HTERT RPE-1 (cell line): ENCODE measurements at regions not wholly inside any gene's neighbourhood (a gene's known extent, or its start where the extent isn't known, plus 50 kb on each side); places are given as distances from the start of the nearest gene placed in this dataset.

Source experiments
- in situ Hi-C: fragments of 300-500 bp; cut with MboI; formaldehyde crosslinking; loops from 4 replicates; pipeline ENCODE4 v1.14.3; 2020; ENCODE audit warnings: low sequenced_read_pairs

GRCh38 chr11:19447150-19447566 is 206.4 kb upstream of the E2F8 start:
- in situ Hi-C loops: no loop called here

GRCh38 chr11:19445771-19446170 is 205.0 kb upstream of the E2F8 start:
- in situ Hi-C loops: no loop called here

GRCh38 chr11:19444231-19444630 is 203.5 kb upstream of the E2F8 start:
- in situ Hi-C loops: no loop called here

GRCh38 chr11:19442554-19442910 is 201.8 kb upstream of the E2F8 start:
- in situ Hi-C loops: no loop called here

GRCh38 chr11:19441752-19442553 is 201.2 kb upstream of the E2F8 start:
- in situ Hi-C loops: no loop called here

DNA sequence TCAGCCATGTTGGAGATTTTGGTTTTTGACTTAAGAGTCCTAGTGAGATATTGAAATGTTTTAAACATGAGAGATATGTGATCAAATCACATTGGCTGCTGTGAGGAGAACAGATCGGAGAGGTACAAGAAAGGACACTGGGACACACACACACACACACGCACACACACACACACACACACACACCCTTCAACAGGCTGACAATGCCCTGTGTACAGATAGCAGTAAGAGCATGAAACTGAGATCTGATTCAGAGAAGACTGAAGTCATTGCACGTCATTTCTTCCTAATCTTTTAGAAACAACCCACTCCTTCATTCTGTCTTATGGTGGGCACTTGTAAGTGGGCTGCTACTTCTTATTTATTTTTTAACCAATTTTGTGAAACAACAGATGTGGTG is 200.5 kb upstream of the E2F8 start:
- in situ Hi-C loops: no loop called here

DNA sequence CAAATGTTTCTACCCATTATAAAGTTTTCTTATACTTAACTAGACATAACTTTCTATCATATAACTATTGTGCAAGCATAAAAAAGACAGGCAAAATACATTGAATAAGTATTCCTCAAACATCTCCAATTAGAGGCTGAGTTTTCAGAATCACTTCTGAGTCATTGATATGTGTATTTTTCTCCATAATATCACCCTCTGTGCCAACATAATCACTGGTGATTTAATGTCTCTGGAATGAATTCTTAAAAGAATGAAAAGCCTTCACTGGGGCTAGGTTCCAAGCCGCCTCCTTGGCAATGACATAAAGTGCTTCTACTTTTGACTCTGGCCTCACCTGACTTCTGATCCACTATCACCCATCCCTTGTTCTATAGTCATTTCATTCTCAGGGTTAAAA is 197.0 kb upstream of the E2F8 start:
- in situ Hi-C loops: no loop called here

DNA sequence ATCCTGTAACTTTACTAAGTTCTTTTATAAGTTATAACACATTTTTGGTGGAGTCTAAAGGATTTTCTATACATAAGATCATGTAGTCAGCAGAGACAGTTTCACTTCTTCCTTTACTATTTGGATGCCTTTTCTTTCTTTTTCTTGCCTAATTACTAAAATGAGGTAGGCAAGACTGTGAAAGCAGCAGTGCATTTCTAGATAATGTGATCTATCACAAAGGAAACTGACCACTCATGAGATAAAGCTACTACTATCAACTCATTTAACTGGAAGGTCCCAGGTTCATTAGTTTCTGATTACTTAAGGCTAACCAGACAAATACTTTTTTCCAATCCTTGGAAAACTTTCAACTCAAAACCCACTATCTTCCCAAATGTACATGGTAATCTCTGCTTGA is 196.2 kb upstream of the E2F8 start:
- in situ Hi-C loops: no loop called here

DNA sequence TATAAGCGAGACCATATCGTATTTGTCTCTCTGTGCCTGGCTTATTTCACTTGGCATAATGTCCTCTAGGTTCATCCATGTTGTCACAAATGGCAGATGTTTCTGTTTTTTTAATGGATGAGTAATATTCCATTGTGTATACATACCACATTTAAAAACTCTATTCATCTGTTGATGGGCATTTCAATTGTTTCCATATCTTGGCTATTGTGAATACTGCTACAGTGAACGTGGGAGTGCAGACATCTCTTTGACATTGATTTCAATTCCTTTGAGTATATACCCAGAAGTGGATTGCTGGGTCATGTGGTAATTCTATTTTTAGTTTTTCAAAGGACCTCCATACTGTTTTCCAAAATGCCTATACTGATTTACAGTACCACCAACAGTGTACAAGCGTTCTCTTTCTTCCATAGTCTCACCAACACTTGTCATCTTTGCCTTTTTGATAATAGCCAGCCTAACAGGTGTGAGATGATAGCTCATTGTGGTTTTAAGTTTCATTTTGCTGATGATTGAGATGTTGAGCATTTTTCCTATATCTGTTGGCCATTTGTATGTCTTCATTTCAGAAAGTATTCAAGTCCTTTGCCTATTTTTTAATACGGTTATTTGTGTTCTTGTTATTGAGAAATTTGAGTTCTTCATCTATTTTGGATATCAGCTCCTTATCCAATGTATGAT is 194.7 kb upstream of the E2F8 start:
- in situ Hi-C loops: no loop called here

DNA sequence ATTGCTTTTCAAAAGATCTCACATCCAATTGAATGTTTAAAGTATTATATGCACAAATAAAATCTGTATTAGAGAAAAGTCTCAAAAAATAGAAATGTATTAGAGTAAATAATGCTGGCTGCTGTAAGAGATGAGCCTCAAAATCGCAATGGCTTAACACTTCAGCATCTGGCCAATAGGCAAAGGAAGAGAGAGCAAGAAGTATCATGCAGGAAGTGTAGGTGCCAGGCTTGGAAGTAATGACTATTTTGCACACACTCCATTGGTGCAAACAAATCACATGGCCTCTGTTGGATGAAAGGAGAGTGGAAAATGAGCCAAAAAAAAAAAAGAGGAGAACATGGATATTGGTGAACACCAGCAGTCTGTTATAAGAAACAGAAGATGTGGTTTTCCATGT is 193.0 kb upstream of the E2F8 start:
- in situ Hi-C loops: no loop called here

DNA sequence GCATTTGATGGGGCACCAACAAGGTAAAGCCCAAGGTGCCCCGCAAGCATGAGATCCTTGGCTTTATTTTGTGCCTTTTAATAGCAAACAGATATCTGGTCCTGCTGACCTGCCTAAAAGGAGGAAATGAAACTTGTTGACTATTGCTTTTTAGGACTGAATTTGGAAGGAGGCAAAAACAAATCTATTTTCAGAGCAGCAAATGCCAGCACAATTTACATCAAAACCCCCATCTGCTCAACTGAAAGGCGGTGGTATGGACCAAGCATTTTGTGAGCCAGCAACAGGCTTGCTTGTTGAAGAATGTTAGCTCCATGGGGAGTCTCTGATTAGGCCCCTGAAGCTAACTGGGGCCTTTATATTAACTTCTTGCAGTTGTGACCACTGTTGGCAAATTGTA is 192.6 kb upstream of the E2F8 start:
- in situ Hi-C loops: no loop called here

DNA sequence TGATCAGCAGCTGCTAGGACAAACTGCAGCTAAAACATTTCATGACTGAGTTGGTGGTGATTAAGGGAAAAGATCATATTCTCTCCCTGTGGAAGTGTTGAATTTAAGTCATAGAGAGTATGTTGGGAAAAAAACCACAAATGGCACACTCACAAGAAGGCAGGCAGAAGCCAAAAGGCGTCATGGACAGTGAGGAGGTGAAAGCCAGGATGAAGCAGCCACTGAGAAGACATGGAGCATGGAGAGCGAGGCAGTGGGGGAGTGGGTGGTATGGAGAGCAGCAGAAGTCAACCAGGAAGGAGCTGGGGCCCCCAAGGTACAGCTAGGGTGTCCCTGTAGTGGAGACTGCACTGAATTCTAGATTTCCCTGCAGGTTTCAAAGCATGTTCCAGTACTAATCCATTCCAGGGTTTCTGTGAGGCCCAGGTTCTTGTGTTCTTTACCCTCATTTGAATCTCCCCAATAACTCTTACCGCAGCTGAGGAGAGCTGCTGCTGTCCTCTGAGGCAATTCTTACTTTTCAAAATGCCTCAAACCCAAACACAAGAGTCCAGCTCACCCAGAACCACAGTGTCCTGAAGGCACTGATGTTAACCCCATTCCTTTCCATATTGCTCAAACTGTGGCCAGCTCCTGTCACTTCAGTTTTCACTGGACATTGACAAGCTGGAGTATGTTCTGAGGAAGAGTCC is 191.8 kb upstream of the E2F8 start:
- in situ Hi-C loops: no loop called here

- in situ Hi-C loops: no loop called here
Observed at GRCh38 chr11:19430754-19431398, 190.1 kb upstream of the E2F8 start.

- in situ Hi-C loops: no loop called here
Observed at GRCh38 chr11:19430346-19430745, 189.6 kb upstream of the E2F8 start.

DNA sequence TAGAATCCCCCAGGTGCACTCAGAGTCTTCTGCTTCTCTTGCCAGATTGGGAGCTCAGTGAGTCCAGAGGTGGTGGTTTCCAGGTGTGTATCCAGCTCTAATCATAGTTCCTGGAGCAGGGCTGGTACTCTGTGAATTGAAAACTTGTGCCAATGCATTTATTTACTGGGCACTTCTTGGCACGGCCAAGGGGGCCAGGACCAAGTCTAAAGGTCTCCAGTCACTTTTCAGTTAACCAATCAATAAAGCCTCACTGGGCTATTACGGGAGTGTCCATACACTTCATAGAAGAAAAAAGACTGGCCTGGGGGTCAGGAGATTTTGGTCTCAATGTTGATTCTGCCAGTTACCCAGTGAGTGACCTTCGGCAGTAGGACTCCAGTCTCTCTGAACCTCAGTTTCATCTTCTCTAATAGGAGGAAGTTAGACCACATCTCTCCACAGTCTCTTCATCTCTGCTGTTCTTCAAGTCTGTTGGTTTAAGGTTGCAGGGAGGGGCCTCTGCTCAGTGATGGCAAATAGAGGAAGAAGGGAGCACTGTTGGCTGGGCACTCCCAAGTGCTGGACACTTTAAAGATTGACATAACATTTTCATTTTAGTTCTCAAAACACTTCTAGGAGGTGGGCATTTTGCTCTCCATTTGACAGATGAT is 188.5 kb upstream of the E2F8 start:
- in situ Hi-C loops: no loop called here

GRCh38 chr11:19428206-19429002 is 187.7 kb upstream of the E2F8 start:
- in situ Hi-C loops: no loop called here

GRCh38 chr11:19426756-19427403 is 186.1 kb upstream of the E2F8 start:
- in situ Hi-C loops: no loop called here

DNA sequence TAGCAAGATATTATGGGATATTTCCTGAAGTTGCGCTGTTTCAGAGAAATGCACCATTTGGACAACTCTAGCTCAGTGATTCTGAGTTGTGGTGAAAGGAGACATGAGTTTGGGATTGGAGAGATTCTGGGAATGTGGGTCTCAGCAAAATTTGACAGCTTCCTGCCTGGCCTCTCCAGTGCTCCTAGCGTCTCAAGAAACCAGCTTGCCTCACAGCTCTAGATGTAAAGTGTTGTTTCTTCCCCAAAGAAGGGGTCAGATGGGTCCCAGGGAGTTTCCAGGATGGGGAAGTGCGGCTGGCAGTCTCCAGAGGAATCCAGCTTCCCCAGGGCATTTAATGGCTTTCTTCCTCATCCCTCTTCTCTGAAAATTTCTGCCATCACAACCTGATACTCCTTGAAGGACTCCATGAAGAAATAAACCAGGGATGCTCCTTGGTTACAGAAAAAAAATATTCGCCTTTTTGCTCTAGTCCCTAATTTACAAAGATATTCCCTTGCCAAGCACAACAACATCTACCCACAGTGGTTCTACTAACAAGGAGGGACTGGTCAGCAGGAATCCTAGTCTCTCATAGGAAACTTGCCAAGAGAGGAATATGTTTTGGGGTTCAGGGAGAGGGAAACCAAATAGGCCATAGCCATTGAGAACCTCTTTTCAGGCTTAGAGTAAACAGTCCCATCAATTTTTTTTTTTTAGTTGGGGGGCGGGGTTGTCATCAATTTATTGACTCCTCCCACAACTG is 185.4 kb upstream of the E2F8 start:
- in situ Hi-C loops: no loop called here

GRCh38 chr11:19422276-19422675 is 181.5 kb upstream of the E2F8 start:
- in situ Hi-C loops: no loop called here
